ENCODE measurements at regions not wholly inside any gene's neighbourhood (a gene's known extent, or its start where the extent isn't known, plus 50 kb on each side); places are given as distances from the start of the nearest gene placed in this dataset.
A peak's percentile ranks its signal among the peaks of the same experiment; 100 is the strongest.
"Not testable (repeated sequence)": the region's sequence is repeated elsewhere in the genome, so short reads cannot be mapped to it uniquely, and the experiment has no call there.

DNA sequence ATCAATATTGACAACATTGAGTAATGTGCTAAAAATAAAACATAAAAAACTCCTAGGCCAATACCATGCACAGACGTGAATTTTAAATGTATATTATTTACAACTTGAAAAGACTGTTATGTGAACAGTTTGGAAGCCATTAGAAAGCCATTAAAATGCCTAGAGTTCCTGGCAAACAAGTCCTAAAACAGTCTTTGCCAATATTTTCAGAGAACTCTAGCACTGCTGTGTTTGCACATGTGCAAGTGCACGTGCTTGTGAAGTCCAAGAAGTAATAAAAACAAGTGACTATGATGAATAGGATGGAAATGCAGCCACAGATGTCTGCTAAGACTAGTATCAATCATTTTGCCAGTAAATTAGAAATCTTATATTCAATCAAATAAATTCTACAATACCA lies 1447.6 kb downstream of the GRIK2 start:
- intact Hi-C loops (cut with DNase I): no loop called here
- DNase-seq (ENCODE audit: low spot score): no peak

DNA sequence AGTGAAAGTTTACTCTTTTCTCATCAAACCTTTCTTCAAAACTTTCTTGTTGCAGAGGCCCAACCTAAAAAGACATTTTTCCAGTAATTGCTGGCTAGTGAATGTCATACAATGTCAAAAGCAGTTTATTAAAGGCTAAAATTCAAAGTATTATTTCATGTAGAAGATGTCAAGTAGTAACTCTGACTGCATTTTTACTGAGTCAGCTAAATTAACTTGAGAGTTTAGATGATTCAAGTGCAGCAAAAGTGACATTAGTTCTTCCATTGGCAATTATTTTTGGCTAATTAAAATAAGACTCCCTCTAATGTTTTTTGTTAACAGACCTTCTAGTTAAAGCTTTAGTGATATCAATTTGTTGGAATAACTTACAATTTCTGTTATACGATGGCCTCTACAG lies 1438.5 kb downstream of the GRIK2 start:
- DNase-seq (ENCODE audit: low spot score): no peak
- intact Hi-C loops (cut with DNase I): no loop called here

GRCh38 chr6:102820098-102820497 lies 1426.6 kb downstream of the GRIK2 start:
- intact Hi-C loops (cut with DNase I): no loop called here
- DNase-seq (ENCODE audit: low spot score): no peak

- no peak for DNase-seq (ENCODE audit: low spot score)
- intact Hi-C loops (cut with DNase I): no loop called here
These were observed 1421.7 kb downstream of the GRIK2 start for GRCh38 chr6:102815207-102815606.

GRCh38 chr6:102813489-102814275 lies 1420.2 kb downstream of the GRIK2 start:
- DNase-seq (ENCODE audit: low spot score): no peak
- intact Hi-C loops (cut with DNase I): no loop called here

GRCh38 chr6:102812242-102812641 lies 1418.7 kb downstream of the GRIK2 start:
- intact Hi-C loops (cut with DNase I): no loop called here

GRCh38 chr6:102808944-102809505 lies 1415.5 kb downstream of the GRIK2 start:
- intact Hi-C loops (cut with DNase I): not testable (repeated sequence)
- DNase-seq (ENCODE audit: low spot score): peak; percentile 66

More at GRCh38 chr6:102812242-102812641, 1418.7 kb downstream of the GRIK2 start:
- no peak for DNase-seq (ENCODE audit: low spot score)

DNA sequence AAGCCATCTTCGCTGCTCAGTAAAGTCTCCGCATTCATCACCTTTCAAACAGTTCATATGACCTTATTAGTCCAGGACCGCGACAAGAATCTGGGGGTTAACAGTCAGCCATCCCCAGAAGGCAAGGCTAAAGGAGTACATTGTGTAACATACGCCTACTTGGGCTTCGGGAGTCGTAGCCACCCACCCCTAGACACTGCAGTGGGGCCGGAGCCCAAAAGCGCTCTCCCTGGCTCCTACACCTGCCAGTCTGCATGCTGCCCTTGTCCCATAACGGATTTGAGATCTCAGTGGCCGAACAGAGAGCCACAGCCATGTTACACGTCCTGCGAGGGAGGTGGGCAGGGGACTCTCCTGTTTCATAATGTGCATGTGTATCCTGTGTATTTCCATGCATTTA lies 1405.5 kb downstream of the GRIK2 start:
- intact Hi-C loops (cut with DNase I): no loop called here
- DNase-seq (ENCODE audit: low spot score): peak; percentile 38

GRCh38 chr6:102798636-102799035 lies 1405.1 kb downstream of the GRIK2 start:
- peak; percentile 28 for DNase-seq (ENCODE audit: low spot score)
- intact Hi-C loops (cut with DNase I): no loop called here

DNA sequence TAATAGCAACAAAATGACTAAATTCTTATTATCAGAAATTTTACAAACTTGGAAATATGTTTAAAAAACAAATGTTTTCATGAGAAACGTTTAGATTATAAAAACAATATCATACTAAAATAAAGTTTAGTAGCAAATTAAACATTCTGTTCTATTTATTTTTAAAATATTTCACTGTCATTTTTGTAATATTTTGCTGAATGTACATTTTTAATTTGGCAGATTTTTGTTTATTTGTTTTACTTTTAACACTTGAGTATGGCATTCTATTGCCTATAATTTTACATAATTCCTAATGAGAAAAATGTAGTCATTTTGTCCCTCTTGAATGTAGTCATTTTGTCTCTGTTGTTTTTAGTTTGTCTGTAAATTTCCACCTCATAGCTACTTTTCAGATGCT lies 1400.2 kb downstream of the GRIK2 start:
- no peak for DNase-seq (ENCODE audit: low spot score)
- intact Hi-C loops (cut with DNase I): no loop called here

GRCh38 chr6:102774326-102774725 lies 1380.8 kb downstream of the GRIK2 start:
- intact Hi-C loops (cut with DNase I): no loop called here
- DNase-seq (ENCODE audit: low spot score): no peak

- DNase-seq (ENCODE audit: low spot score): no peak
- intact Hi-C loops (cut with DNase I): no loop called here
These were observed 1380.1 kb downstream of the GRIK2 start for GRCh38 chr6:102773636-102774035.

- intact Hi-C loops (cut with DNase I): no loop called here
- DNase-seq (ENCODE audit: low spot score): no peak
These were observed 1373.5 kb downstream of the GRIK2 start for GRCh38 chr6:102766963-102767362.

DNA sequence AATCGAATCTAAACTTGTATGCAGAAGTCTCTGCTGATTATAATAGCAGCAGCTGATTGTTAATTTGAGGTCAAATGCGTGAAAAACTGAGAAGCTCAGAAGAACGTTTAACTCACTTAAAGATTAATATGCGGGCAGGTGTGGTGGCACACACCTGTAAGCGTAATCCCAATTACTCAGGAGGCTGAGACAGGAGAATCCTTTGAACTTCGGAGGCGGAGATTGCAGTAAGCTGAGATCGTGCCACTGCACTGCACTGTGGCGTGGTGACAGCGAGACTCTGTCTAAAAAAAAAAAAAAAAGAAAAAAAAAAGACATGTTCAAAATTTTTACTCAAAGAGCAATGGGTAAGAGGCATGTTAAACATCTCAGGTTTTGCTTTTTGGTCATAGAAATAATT lies 1370.8 kb downstream of the GRIK2 start:
- DNase-seq (ENCODE audit: low spot score): no peak
- intact Hi-C loops (cut with DNase I): no loop called here

GRCh38 chr6:102763891-102764290 lies 1370.4 kb downstream of the GRIK2 start:
- intact Hi-C loops (cut with DNase I): no loop called here

DNA sequence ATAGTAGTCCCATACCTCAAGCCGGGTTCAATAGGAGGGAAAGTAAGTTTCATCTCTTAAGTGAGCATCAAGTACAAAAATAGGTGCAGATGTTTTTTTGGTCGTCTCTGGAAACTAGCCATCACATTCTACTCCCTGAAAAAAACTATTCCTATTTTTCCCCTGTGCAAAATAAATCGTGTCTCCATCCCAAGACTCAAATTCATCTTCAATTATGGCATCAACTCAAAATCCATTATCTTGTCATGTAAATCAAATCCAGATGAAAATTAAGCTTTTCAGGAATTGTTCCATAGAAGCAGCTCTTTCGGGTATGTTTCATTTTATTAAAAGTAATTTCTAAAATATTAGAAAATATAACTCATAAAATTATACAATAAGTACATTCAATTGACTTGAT lies 1368.4 kb downstream of the GRIK2 start:
- intact Hi-C loops (cut with DNase I): no loop called here
- no peak for DNase-seq (ENCODE audit: low spot score)

More at GRCh38 chr6:102763891-102764290, 1370.4 kb downstream of the GRIK2 start:
- no peak for DNase-seq (ENCODE audit: low spot score)

DNA sequence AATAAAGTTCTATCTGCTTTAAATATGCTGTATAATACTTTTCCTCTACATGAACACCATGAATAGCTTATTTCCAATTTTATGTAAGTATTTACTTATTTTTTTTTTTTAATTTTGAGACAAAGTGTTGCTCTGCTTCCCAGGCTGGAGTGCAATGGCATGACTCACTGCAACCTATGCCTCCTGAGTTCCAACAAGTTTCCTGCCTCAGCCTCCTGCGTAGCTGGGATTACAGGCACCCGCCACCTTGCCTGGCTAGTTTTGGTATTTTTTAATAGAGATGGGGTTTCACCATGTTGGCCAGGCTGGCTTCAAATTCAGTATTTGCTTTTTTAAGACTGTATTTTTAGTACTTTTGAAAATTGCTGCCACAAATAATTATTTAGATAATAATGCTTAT lies 1365.9 kb downstream of the GRIK2 start:
- DNase-seq (ENCODE audit: low spot score): no peak
- intact Hi-C loops (cut with DNase I): no loop called here

DNA sequence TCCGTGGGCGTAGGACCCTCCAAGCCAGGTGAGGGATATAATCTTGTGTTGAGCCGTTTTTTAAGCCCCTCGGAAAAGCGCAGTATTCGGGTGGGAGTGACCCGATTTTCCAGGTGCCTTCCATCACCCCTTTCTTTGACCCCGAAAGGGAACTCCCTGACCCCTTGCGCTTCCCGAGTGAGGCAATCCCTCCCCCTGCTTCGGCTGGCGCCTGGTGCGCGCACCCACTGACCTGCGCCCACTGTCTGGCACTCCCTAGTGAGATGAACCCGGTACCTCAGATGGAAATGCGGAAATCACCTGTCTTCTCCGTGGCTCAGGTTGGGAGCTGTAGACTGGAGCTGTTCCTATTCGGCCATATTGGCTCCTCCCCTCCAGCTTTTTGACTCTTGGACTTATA lies 1365.0 kb downstream of the GRIK2 start:
- DNase-seq (ENCODE audit: low spot score); intact Hi-C loops (cut with DNase I): not testable (repeated sequence)

DNA sequence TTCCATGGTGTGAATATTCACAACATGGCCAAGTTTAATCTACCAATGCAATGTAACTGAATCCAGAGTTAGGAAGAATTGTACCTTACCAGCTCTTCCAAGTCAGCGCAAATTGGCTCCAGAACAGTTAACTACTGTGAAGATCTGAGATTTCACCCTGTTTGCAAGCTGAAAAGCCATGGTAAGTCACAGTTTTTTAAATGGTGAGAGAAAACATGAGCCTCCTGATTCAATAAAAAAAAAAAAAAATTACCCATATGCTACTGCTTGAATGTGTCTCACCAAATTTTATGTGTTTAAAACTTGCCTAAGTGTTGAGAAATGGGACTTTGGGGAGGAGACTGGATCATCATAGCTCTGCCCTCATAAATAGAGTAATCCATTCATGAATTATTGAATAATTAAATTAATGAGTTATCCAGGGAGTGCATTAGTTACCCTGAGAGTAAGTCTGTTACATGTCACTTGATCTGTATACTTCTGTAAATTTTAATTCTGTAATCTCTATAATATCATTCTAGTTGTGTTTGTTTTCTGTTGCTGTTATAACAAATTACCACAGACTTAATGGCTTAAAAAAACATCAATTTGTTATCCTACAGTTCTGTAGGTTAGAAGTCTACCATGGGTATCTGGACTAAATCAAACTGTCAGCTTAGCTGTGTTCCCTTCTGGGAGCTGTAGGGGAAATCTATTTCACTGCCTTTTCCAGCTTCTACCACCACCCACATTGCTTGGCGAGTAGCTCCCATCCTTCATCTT lies 1355.9 kb downstream of the GRIK2 start:
- DNase-seq (ENCODE audit: low spot score): no peak
- intact Hi-C loops (cut with DNase I): no loop called here

- intact Hi-C loops (cut with DNase I): no loop called here
- DNase-seq (ENCODE audit: low spot score): no peak
These were observed 1353.4 kb downstream of the GRIK2 start for GRCh38 chr6:102746941-102747340.
